Endodermal cell (in vitro differentiated cells): ENCODE measurements at regions not wholly inside any gene's neighbourhood (a gene's known extent, or its start where the extent isn't known, plus 50 kb on each side); places are given as distances from the start of the nearest gene placed in this dataset.

Source experiments
- DNase-seq: peaks from one replicate; pipeline ENCODE4 v3.0.0-alpha.2; 2017
- H3K27ac ChIP-seq: 2 replicates; pipeline ENCODE4 v1.5.1; 2013; ENCODE audit warnings: mild to moderate bottlenecking, low read depth, low read length, moderate library complexity
- H3K27me3 ChIP-seq: 2 replicates; pipeline ENCODE4 v1.6.1; 2013; ENCODE audit warnings: mild to moderate bottlenecking, low read length, moderate library complexity; ENCODE audit not compliant: insufficient read depth, control insufficient read depth, poor library complexity, severe bottlenecking
- H3K36me3 ChIP-seq: 2 replicates; pipeline ENCODE4 v1.7.0; 2013; ENCODE audit warnings: mild to moderate bottlenecking, low read length, moderate library complexity; ENCODE audit not compliant: control insufficient read depth, insufficient read depth
- H3K4me1 ChIP-seq: one replicate; pipeline ENCODE4 v1.7.0; 2013; ENCODE audit warnings: low read length; ENCODE audit not compliant: control insufficient read depth, insufficient read depth
- H3K4me3 ChIP-seq: 2 replicates; pipeline ENCODE4 v1.5.1; 2013; ENCODE audit warnings: mild to moderate bottlenecking, low read length, moderate library complexity
- H3K9ac ChIP-seq: 2 replicates; pipeline ENCODE4 v1.6.1; 2013; ENCODE audit warnings: mild to moderate bottlenecking, low read length, moderate library complexity; ENCODE audit not compliant: poor library complexity, severe bottlenecking; ENCODE audit errors: extremely low read depth
- H3K9me3 ChIP-seq: 2 replicates; pipeline ENCODE4 v1.6.1; 2013; ENCODE audit warnings: mild to moderate bottlenecking, low read length, moderate library complexity; ENCODE audit not compliant: control insufficient read depth
- H3K27ac Mint-ChIP-seq: 2 replicates; pipeline ENCODE4 v1.8.0; 2020; ENCODE audit warnings: mixed read lengths
- H3K27me3 Mint-ChIP-seq: 2 replicates; pipeline ENCODE4 v1.8.0; 2021; ENCODE audit warnings: mild to moderate bottlenecking, mixed read lengths; ENCODE audit not compliant: insufficient read depth
- H3K36me3 Mint-ChIP-seq: 2 replicates; pipeline ENCODE4 v1.8.0; 2020; ENCODE audit warnings: low read depth, mixed read lengths
- H3K4me1 Mint-ChIP-seq: 2 replicates; pipeline ENCODE4 v1.8.0; 2020; ENCODE audit warnings: mixed read lengths
- H3K4me3 Mint-ChIP-seq: 2 replicates; pipeline ENCODE4 v1.8.0; 2020; ENCODE audit warnings: mild to moderate bottlenecking, moderate library complexity, mixed read lengths
- H3K9me3 Mint-ChIP-seq: 2 replicates; pipeline ENCODE4 v1.8.0; 2020; ENCODE audit warnings: mild to moderate bottlenecking, mixed read lengths
- CTCF ChIP-seq: fragments of 200-600 bp; sonication (generic); conservative IDR thresholded peaks from 2 replicates; pipeline ENCODE4 v1.5.0; 2021; ENCODE audit warnings: antibody characterized with exemption, mild to moderate bottlenecking
- WGBS, 2 experiments: methylation state at CpG; one replicate each; pipeline versions ENCODE4 v1.1.5 to v1.1.7; 2013; ENCODE audit warnings: missing lambda C conversion rate in 2 of 2, mixed read lengths in 1 of 2; ENCODE audit not compliant: insufficient coverage in 1 of 2, insufficient read length in 1 of 2; 5-methylcytosine and 5-hydroxymethylcytosine counted together

- H3K27me3 Mint-ChIP-seq, result no peaks in the 10 kb centered on the region
- H3K4me3 Mint-ChIP-seq, result no peak overlapping the region
- TF ChIP-seq CTCF, result no peak
- peaks cover 9% of the 10 kb centered on the region for H3K9me3 Mint-ChIP-seq
- H3K36me3 Mint-ChIP-seq, result no peaks in the 10 kb centered on the region
- H3K4me1 Mint-ChIP-seq, result no peaks in the 10 kb centered on the region
- H3K36me3 ChIP-seq, result no peaks in the 10 kb centered on the region
- H3K9me3 ChIP-seq, result peaks cover 3% of the 10 kb centered on the region
- H3K4me3 ChIP-seq, result no peak overlapping the region
- 63 to 100% methylated on average over 1 to 3 of the region's 3 CpGs for WGBS, 2 experiments
- H3K9ac ChIP-seq, result no peak overlapping the region
- no peak overlapping the region for H3K27ac Mint-ChIP-seq
- no peaks in the 10 kb centered on the region for H3K27me3 ChIP-seq
- H3K27ac ChIP-seq, result no peak overlapping the region
- H3K4me1 ChIP-seq, result no peaks in the 10 kb centered on the region
- DNase-seq, result no peak
Measured at GRCh38 chr13:89255844-89256406, 1584.8 kb downstream of the SLITRK5 start.

GRCh38 chr13:89267734-89268133, 1596.6 kb downstream of the SLITRK5 start:
- H3K4me1 ChIP-seq, result no peaks in the 10 kb centered on the region
- no peaks in the 10 kb centered on the region for H3K9me3 ChIP-seq
- no peak overlapping the region for H3K9ac ChIP-seq
- TF ChIP-seq CTCF, result no peak
- no peak overlapping the region for H3K4me3 ChIP-seq
- H3K36me3 ChIP-seq, result no peaks in the 10 kb centered on the region
- peaks cover 10% of the 10 kb centered on the region for H3K9me3 Mint-ChIP-seq
- H3K27ac ChIP-seq, result no peak overlapping the region
- DNase-seq, result no peak
- no peaks in the 10 kb centered on the region for H3K27me3 ChIP-seq
- H3K27ac Mint-ChIP-seq, result no peak overlapping the region
- peaks cover 2% of the 10 kb centered on the region for H3K36me3 Mint-ChIP-seq
- H3K4me1 Mint-ChIP-seq, result peaks cover 3% of the 10 kb centered on the region
- no peaks in the 10 kb centered on the region for H3K27me3 Mint-ChIP-seq
- no peak overlapping the region for H3K4me3 Mint-ChIP-seq
- WGBS, 2 experiments, result 90% methylated on average over 3 of the region's 3 CpGs; no CpG with 5 or more reads in 1 of the 2 experiments

GRCh38 chr13:89269737-89270136, 1598.6 kb downstream of the SLITRK5 start:
- no peaks in the 10 kb centered on the region for H3K36me3 Mint-ChIP-seq
- H3K27ac Mint-ChIP-seq, result no peak overlapping the region
- no peak overlapping the region for H3K27ac ChIP-seq
- no peak for TF ChIP-seq CTCF
- H3K4me3 ChIP-seq, result no peak overlapping the region
- no peak overlapping the region for H3K4me3 Mint-ChIP-seq
- peaks cover 3% of the 10 kb centered on the region for H3K4me1 Mint-ChIP-seq
- no peaks in the 10 kb centered on the region for H3K9me3 ChIP-seq
- no peaks in the 10 kb centered on the region for H3K4me1 ChIP-seq
- H3K9me3 Mint-ChIP-seq, result peaks cover 7% of the 10 kb centered on the region
- H3K9ac ChIP-seq, result no peak overlapping the region
- WGBS, 2 experiments, result 65% methylated on average over 2 of the region's 2 CpGs; no CpG with 5 or more reads in 1 of the 2 experiments
- no peaks in the 10 kb centered on the region for H3K27me3 Mint-ChIP-seq
- DNase-seq, result no peak
- no peaks in the 10 kb centered on the region for H3K36me3 ChIP-seq
- H3K27me3 ChIP-seq, result no peaks in the 10 kb centered on the region
